NCI-H460 (cell line): ENCODE measurements at regions not wholly inside any gene's neighbourhood (a gene's known extent, or its start where the extent isn't known, plus 50 kb on each side); places are given as distances from the start of the nearest gene placed in this dataset.
A peak's percentile ranks its signal among the peaks of the same experiment; 100 is the strongest.
"Not testable (repeated sequence)": the region's sequence is repeated elsewhere in the genome, so short reads cannot be mapped to it uniquely, and the experiment has no call there.

Source experiments
- DNase-seq: peaks from one replicate; pipeline ENCODE4 v3.0.0-alpha.2; 2016; ENCODE audit warnings: low read depth; ENCODE audit errors: extremely low read depth

DNA sequence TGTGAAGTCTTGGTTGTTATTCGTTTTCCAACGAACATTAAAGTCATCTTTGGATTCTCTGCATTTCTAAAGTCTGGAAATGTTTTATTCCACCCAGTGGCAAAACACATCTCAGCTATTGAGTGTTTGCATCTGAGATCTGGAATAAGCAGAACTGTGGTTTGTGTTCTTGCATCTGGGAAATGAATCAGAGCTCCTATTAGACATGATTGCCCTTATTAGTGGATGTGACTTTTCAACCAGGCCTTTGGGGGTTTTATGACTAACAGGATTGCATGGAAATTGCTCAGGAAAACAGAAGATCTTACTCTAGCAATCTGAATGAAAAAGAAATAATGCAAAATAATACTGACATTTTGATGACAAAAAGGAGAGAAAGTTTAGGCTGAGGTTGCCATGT is 488.8 kb downstream of the IRS2 start:
- DNase-seq = no peak

GRCh38 chr13:109293166-109293565 is 493.2 kb downstream of the IRS2 start:
- DNase-seq = no peak

DNA sequence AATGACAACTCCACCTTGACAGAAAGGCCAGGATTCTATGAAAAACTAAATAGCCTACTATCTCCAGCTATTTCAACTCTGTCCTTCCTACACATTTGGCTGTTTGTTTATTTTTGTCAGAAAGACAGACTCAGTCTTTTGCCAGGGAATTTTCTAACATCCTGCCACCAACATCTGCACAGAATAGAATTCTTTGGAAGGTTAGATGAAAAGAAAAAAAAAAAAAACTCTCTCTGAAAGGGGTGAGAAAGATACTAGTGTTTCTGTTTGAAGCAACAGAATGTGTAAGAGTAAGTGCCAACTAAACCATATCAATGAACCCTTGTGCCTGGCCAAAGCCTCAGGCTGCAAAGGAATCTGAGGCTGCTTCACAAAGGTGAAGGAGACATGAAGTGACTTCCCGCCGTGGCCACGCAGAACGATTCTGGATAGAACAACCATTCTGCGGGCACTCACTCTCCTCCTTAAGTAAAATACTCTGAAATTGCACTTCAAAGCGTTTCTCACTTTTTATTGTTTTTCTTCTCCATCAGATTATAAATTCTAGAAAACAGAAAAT is 498.2 kb downstream of the IRS2 start:
- DNase-seq = no peak

DNA sequence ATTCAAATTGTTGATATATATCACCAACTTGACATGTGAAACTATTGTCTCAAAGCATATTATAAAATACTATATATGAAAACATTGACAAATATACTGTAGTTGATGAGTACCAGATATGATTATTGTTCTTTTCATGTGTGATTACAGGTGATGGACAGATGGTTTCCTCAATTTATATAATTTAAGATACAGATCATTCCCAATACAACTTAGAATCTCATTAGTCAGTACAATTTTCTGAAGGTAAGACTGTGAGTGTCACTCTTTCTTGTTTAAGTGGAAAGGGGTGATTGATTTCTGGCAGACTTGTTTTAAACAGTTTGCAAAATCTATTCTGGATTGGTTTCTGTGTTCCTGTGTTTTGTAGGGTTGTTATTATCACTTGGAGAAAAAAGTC is 498.8 kb downstream of the IRS2 start:
- DNase-seq = no peak

GRCh38 chr13:109285586-109285985 is 500.8 kb downstream of the IRS2 start:
- DNase-seq = no peak

GRCh38 chr13:109281903-109282635 is 504.3 kb downstream of the IRS2 start:
- no peak for DNase-seq

GRCh38 chr13:109281017-109281902 is 505.1 kb downstream of the IRS2 start:
- no peak for DNase-seq

- DNase-seq = no peak
Observed at GRCh38 chr13:109276261-109276660, 510.1 kb downstream of the IRS2 start.

DNA sequence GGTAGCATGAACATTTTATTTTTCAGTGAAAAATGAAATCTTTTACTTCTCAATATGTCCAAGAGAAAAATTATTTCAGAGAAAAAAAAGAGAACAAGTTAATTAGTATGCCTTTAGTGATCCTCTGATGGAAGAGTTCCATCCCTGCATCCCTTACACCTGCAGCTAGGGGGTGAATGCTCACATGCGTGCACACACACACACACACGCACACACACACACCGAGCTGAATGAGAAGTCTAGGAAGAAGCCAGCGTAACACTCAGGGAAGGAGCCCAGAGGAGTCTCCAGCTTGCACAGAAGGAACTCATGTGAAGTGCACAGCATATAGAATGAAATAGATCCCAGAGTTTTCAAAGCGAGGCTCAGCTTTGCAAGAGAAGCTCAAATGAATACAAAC is 510.5 kb downstream of the IRS2 start:
- DNase-seq = no peak

DNA sequence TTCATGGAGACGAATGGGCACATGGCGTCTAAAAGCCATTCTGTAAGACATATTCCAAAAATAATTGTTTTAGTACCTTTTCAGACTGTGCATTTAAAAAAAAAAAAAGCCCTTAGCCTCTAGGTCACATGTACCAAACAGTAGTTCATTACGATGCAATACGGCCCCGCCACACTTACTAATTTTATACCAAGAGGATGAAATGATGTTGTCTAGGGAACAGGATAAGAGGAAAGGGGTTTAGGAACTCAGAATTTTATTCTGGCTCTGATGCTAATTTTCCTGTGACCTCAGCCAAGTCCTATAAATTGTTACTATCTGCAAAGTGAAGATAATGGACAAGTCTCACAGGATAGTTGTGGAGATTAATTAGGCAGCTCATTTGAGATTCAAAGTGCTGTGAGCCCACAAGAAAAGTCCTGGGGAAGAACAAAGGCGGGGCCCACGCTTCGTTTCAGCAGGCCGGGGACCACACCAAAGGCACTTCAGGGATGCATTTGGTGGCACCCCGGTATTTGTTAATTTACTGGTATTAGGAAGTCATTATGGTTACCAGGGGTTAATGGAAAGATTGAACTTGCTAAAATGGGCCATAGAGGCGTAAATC is 511.1 kb downstream of the IRS2 start:
- no peak for DNase-seq

- peak; percentile 33 for DNase-seq
Observed at GRCh38 chr13:109274188-109274821, 512.1 kb downstream of the IRS2 start.

- DNase-seq = no peak
Observed at GRCh38 chr13:109273326-109273751, 513.0 kb downstream of the IRS2 start.

DNA sequence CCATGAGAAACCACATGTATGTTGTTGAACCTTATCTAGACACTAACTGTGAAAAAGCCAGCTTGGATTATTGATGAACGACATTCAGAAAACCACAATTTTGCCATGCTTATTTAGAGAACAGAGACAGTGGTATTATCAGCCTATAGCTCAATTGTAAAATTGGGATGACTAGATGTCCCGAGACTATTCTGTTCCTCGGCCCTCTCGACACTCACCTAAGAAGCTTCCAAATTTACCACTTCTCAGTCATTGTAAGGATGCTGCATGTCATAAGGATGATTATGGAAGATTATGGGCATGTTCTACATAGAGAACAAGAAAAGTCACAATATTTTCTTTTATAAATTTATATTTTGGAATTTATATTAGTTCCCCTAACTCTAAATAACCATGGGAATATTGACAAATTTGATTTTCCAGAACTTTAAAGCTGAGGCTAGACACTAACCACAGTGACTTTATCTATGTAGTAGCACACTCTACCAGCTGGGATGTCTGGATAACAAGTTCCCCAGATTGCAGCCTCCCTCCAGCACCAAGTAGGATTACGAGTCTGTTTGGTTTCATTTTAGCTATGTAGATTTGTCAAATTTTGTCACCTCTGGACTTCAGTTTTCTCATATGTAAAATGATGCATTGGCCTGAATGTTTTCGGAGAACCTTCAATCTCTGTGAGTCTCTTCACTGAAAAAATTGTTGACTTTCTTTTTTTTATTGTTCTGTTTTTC is 513.6 kb downstream of the IRS2 start:
- DNase-seq = no peak

- peak; percentile 86 for DNase-seq
Observed at GRCh38 chr13:109271555-109272541, 514.5 kb downstream of the IRS2 start.

- DNase-seq = no peak
Observed at GRCh38 chr13:109271061-109271460, 515.3 kb downstream of the IRS2 start.

DNA sequence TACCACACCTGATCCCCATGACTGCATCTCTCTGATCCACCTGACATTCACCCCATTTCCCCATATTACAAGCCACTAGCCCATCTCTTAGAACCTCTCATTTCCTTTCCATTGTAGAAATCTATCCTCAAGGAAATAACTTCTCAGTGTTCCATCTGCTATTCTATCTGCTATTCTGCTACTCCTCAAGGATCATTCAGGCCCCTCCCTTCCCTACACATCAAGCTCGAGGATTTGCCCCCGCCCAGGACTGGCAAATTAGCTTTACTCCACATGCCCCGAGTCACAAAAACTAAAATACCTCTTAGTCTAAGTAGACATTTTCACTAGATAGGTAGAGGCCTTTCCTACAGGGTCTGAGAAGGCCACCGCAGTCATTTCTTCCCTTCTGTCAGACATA is 517.0 kb downstream of the IRS2 start:
- not testable (repeated sequence) for DNase-seq

- not testable (repeated sequence) for DNase-seq
Observed at GRCh38 chr13:109268492-109268891, 517.9 kb downstream of the IRS2 start.

DNA sequence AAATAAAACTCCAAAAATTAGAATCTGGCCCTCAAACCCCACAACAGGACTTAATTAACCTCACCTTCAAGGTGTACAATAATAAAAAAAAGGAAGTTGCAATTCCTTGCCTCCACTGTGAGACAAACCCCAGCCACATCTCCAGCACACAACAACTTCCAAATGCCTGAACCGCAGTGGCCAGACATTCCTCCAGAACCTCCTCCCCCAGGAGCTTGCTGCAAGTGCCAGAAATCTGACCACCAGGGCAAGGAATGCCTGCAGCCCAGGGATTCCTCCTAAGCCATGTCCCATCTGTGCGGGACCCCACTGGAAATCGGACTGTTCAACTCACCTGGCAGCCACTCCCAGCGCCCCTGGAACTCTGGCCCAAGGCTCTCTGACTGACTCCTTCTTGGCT is 519.0 kb downstream of the IRS2 start:
- DNase-seq = not testable (repeated sequence)

DNA sequence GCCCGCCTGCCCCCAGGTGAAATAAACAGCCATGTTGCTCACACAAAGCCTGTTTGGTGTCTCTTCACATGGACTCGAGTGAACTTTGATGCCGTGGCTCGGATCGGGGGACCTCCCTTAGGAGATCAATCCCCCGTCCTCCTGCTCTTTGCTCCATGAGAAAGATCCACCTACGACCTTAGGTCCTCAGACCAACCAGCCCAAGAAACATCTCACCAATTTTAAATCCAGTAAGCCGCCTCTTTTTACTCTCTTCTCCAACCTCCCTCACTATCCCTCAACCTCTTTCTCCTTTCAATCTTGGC is 521.0 kb downstream of the IRS2 start:
- DNase-seq = not testable (repeated sequence)
